ENCODE measurements at regions not wholly inside any gene's neighbourhood (a gene's known extent, or its start where the extent isn't known, plus 50 kb on each side); places are given as distances from the start of the nearest gene placed in this dataset.

DNA sequence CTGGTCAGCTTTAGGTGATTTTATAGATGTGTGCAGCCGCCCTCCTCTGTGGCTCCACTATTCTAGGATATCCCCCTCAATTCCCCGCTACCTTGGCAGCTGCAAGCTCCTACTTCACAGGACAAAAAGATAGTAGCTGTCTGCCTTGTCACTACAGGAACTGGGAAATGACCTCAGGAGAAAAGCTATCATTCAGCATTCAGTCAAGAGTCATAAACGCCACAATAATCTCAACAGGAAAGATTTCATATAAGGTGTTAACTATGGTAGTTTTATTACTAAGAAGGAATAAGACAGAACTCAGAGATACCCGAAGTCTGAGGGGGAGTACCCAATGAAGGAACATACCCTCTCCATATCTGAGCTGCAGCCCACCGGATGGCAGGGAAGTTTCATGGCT, 63.9 kb downstream of the CRPPA start:
- Histone ChIP-seq H3K9ac (ENCODE audit: insufficient read depth in 1 of 2, low read length in 2 of 2) (no peak overlapping the region), H3K9me3 (ENCODE audit: control insufficient read depth in 4 of 4, insufficient read depth in 3 of 4, low read length in 3 of 4) (no peaks in the 10 kb centered on the region), H3K4me3 (no peak overlapping the region), H3K27me3 (ENCODE audit: control insufficient read depth in 3 of 3, insufficient read depth in 3 of 3, low read length in 2 of 3) (no peaks in the 10 kb centered on the region), H3K4me1 (ENCODE audit: control insufficient read depth in 5 of 5, insufficient read depth in 5 of 5, low read length in 5 of 5) (peaks cover 0 to 6% (median 3%) of the 10 kb centered on the region in 5 donors), H3K36me3 (ENCODE audit: control insufficient read depth in 4 of 4, insufficient read depth in 4 of 4, low read length in 4 of 4) (no peaks in the 10 kb centered on the region), H3K27ac (ENCODE audit: low read depth in 1 of 2, low read length in 1 of 2) (no peak overlapping the region)
- no peak for DNase-seq
- ATAC-seq (ENCODE audit: insufficient read depth, low FRiP score), result no peak
- TF ChIP-seq CTCF (IDR thresholded peaks at IDR 0.05; ENCODE audit: control extremely low read depth, extremely low read depth), result no peak
- WGBS, 2 donors, result 82 to 89% methylated on average over 5 of the region's 5 CpGs

GRCh38 chr7:16356301-16356958, 64.9 kb downstream of the CRPPA start:
- TF ChIP-seq CTCF (IDR thresholded peaks at IDR 0.05; ENCODE audit: control extremely low read depth, extremely low read depth), result no peak
- H3K4me3 ChIP-seq, result no peak overlapping the region
- H3K27me3 ChIP-seq (ENCODE audit: control insufficient read depth in 3 of 3, insufficient read depth in 3 of 3, low read length in 2 of 3), result no peaks in the 10 kb centered on the region
- H3K4me1 ChIP-seq (ENCODE audit: control insufficient read depth in 5 of 5, insufficient read depth in 5 of 5, low read length in 5 of 5), result peaks cover 0 to 6% (median 3%) of the 10 kb centered on the region in 5 donors
- H3K36me3 ChIP-seq (ENCODE audit: control insufficient read depth in 4 of 4, insufficient read depth in 4 of 4, low read length in 4 of 4), result no peaks in the 10 kb centered on the region
- no peak overlapping the region for H3K27ac ChIP-seq (ENCODE audit: low read depth in 1 of 2, low read length in 1 of 2)
- ATAC-seq (ENCODE audit: insufficient read depth, low FRiP score), result no peak
- no peak overlapping the region for H3K9ac ChIP-seq (ENCODE audit: insufficient read depth in 1 of 2, low read length in 2 of 2)
- 41 to 63% methylated on average over 2 of the region's 2 CpGs for WGBS, 2 donors
- H3K9me3 ChIP-seq (ENCODE audit: control insufficient read depth in 4 of 4, insufficient read depth in 3 of 4, low read length in 3 of 4), result no peaks in the 10 kb centered on the region
- DNase-seq, result no peak

DNA sequence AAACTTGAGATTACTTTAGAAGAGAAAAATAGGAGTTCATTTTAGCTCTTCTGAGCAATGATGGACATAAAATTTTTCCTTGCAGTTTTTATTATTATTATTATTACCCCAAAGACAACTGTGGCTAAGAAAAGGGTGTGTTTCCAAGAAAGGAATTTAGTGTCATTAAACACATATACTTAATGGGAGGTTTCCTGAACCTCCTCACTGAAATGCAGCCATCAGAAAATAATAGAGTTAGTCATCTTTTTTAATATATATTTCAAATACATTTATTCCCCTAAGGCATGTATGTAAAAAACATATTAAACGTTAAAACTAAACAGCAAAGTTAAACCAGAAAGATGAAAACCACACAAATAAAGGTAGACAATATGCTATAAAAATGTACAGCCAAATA, 66.8 kb downstream of the CRPPA start:
- Histone ChIP-seq H3K9me3 (ENCODE audit: control insufficient read depth in 4 of 4, insufficient read depth in 3 of 4, low read length in 3 of 4) (peaks cover 0 to 5% (median 0%) of the 10 kb centered on the region in 4 donors), H3K27me3 (ENCODE audit: control insufficient read depth in 3 of 3, insufficient read depth in 3 of 3, low read length in 2 of 3) (no peaks in the 10 kb centered on the region), H3K36me3 (ENCODE audit: control insufficient read depth in 4 of 4, insufficient read depth in 4 of 4, low read length in 4 of 4) (no peaks in the 10 kb centered on the region), H3K4me1 (ENCODE audit: control insufficient read depth in 5 of 5, insufficient read depth in 5 of 5, low read length in 5 of 5) (peaks cover 0 to 4% (median under 1%) of the 10 kb centered on the region in 5 donors), H3K9ac (ENCODE audit: insufficient read depth in 1 of 2, low read length in 2 of 2) (no peak overlapping the region), H3K27ac (ENCODE audit: low read depth in 1 of 2, low read length in 1 of 2) (no peak overlapping the region), H3K4me3 (no peak overlapping the region)
- 49 to 53% methylated on average over 1 of the region's 1 CpG for WGBS, 2 donors
- ATAC-seq (ENCODE audit: insufficient read depth, low FRiP score), result no peak
- no peak for TF ChIP-seq CTCF (IDR thresholded peaks at IDR 0.05; ENCODE audit: control extremely low read depth, extremely low read depth)
- DNase-seq, result no peak

DNA sequence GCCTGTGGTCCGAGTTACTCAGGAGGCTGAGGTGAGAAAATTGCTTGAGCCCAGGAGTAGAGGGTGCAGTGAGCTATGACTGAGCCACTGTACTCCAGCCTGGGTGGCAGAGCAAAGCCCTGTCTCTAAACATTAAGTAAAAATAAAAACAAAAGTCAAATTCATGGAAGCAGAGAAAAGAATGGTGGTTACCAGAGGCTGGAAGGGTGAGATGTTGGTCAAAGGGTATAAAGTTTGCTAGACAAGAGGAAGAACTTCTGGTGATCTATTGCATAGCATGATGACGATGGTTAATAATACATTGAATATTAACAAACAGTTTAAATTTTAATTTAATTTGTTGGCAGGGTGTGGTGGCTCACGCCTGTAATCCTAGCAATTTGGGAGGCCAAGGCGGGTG, 68.1 kb downstream of the CRPPA start:
- Histone ChIP-seq H3K27me3 (ENCODE audit: control insufficient read depth in 3 of 3, insufficient read depth in 3 of 3, low read length in 2 of 3) (no peaks in the 10 kb centered on the region), H3K9ac (ENCODE audit: insufficient read depth in 1 of 2, low read length in 2 of 2) (no peak overlapping the region), H3K27ac (ENCODE audit: low read depth in 1 of 2, low read length in 1 of 2) (no peak overlapping the region), H3K4me3 (no peak overlapping the region), H3K36me3 (ENCODE audit: control insufficient read depth in 4 of 4, insufficient read depth in 4 of 4, low read length in 4 of 4) (no peaks in the 10 kb centered on the region), H3K9me3 (ENCODE audit: control insufficient read depth in 4 of 4, insufficient read depth in 3 of 4, low read length in 3 of 4) (peaks cover 0 to 5% (median 0%) of the 10 kb centered on the region in 4 donors), H3K4me1 (ENCODE audit: control insufficient read depth in 5 of 5, insufficient read depth in 5 of 5, low read length in 5 of 5) (peaks cover 0 to 4% (median 0%) of the 10 kb centered on the region in 5 donors)
- WGBS, 2 donors, result 71 to 73% methylated on average over 4 of the region's 4 CpGs
- DNase-seq (no peak), ATAC-seq (ENCODE audit: insufficient read depth, low FRiP score) (no peak)
- TF ChIP-seq CTCF (IDR thresholded peaks at IDR 0.05; ENCODE audit: control extremely low read depth, extremely low read depth), result no peak
